Kidney epithelial cell (primary cell): ENCODE measurements at regions not wholly inside any gene's neighbourhood (a gene's known extent, or its start where the extent isn't known, plus 50 kb on each side); places are given as distances from the start of the nearest gene placed in this dataset.

Source experiments
- DNase-seq: peaks from one replicate; pipeline ENCODE4 v3.0.0-alpha.2; 2010; ENCODE audit warnings: low read depth
- H3K27me3 ChIP-seq: 2 replicates; pipeline ENCODE4 v1.6.0; 2011; ENCODE audit warnings: low read length; ENCODE audit not compliant: control insufficient read depth, insufficient read depth
- H3K36me3 ChIP-seq: 2 replicates; pipeline ENCODE4 v1.5.1; 2011; ENCODE audit warnings: low read length; ENCODE audit not compliant: control insufficient read depth, insufficient read depth
- H3K4me3 ChIP-seq: 2 replicates; pipeline ENCODE4 v1.5.1; 2011; ENCODE audit warnings: low read depth, mild to moderate bottlenecking, control low read depth, low read length
- CTCF ChIP-seq: IDR thresholded peaks from 2 replicates; pipeline ENCODE4 v1.5.1; 2011; ENCODE audit warnings: mild to moderate bottlenecking, moderate library complexity, low read length, control low read depth, inconsistent platforms; ENCODE audit not compliant: insufficient read depth, poor library complexity, severe bottlenecking

DNA sequence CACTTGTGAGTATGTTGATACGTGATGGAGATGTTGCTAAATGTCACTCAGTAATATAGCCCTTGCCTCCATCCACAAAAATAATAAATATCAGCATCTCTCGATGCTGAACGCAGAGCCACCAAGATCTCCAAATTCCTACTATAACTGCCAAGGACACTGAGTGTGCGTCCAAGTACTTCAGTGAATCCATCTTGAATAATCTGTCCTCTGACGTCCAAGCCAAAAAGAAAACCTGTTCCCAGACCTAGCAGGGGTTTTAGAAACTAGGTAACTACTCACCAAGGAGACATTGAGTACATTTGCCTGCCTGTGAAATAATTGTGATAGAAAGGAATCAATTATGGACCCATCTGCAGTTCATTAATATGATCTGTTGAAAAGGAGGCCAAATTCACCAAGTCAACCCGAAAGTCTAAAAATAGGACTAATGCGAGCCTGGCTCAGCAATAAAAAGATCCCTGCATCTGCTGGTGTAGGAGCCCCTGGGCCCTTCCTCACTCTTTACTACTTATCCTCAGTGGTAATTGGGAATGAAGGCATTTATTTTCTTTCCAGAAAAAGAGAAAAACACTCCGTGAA lies 226.9 kb upstream of the IRF2BP2 start:
- Histone ChIP-seq H3K27me3 (no peaks in the 10 kb centered on the region), H3K36me3 (no peaks in the 10 kb centered on the region), H3K4me3 (no peak overlapping the region)
- TF ChIP-seq CTCF: no peak
- no peak for DNase-seq

DNA sequence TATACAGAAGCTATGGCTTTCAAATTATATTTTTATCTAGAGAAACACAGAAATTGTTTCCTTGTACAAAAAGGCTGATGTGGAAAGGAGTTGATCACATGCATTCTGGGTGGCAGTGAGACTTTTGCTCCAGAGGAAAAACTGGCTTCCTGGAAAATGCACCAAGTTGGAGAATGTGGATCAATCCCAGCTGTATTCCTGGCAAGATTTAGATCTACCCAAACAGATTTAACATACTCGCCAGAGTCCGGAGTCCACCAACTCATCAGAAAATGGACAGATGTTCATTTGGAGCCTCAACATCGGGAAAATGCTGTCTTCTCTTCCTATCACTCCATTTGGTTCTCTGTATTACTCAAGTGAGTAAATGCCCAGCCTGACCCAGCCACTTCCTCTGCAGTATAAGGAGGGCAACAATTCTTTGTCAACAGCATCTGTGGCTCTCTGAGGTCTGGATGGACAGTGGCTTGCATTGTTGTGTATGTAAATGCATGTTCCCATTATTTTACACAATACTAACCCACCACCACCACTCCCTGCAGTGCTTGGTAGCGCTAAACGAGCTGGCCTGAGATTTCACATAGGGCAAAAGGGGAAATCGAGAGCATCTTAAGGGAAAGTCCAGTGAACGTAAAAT lies 226.2 kb upstream of the IRF2BP2 start:
- DNase-seq: no peak
- no peak for TF ChIP-seq CTCF
- no peak overlapping the region for H3K4me3 ChIP-seq
- H3K27me3 ChIP-seq: no peaks in the 10 kb centered on the region
- H3K36me3 ChIP-seq: no peaks in the 10 kb centered on the region

DNA sequence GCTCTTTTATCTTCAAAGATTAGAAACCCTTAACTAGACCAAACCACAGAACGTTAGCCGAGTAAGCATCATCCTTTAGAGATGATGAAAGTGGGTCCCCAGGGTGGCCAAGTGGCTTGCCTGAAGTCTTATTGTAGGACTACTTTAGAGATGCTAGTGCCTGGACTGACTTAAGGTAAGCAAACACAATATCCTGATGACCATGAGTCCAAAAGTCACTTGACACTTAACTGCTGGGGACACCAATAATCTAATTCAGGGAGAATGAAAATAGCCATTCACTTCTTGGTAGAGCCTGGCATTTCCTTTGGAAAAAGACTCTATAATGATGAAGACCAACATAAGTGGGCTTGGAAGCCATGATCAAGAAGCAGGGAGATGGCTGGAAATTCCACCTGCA lies 225.3 kb upstream of the IRF2BP2 start:
- Histone ChIP-seq H3K36me3 (no peaks in the 10 kb centered on the region), H3K4me3 (no peak overlapping the region), H3K27me3 (no peaks in the 10 kb centered on the region)
- DNase-seq: no peak
- TF ChIP-seq CTCF: no peak

DNA sequence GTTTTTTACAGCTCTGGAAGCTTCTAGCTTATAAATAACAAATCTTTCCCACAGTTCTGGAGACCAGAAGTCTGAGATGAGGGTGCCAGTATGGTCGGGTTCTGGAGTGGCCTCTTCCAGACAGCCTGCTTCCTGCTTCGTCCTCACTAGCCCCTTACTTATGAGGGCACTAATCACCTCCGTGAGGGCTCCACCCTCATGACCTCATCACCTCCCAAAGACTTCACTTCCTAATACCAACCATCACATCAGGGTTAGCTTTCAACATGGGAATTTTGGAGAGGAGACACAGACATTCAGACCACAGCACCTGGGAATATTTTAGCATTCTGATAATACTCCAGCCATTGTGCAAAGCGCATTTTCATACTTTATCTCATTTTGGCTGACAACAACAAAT lies 223.7 kb upstream of the IRF2BP2 start:
- H3K36me3 ChIP-seq: no peaks in the 10 kb centered on the region
- no peak overlapping the region for H3K4me3 ChIP-seq
- DNase-seq: no peak
- no peaks in the 10 kb centered on the region for H3K27me3 ChIP-seq
- no peak for TF ChIP-seq CTCF

DNA sequence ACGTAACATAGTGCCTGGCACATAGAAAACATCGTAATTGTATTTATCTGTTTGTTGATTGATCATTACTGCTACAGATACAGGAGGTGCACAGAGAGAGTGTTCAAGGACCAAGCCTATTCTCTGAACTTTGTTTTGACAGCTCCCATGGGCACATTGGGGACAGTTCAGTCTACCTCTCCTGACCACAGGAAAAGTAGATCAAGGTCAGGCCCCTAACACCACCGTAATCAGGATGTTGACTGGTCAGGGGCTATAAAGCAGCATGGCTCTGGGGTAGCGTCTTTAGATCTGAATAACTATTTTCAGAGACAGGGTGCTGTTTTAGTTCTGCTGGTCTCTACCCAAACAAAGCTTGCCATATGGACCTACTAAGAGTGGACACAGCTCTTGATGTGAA lies 223.1 kb upstream of the IRF2BP2 start:
- no peak for TF ChIP-seq CTCF
- Histone ChIP-seq H3K36me3 (no peaks in the 10 kb centered on the region), H3K4me3 (no peak overlapping the region), H3K27me3 (no peaks in the 10 kb centered on the region)
- DNase-seq: no peak

GRCh38 chr1:234827656-234828055 lies 217.7 kb upstream of the IRF2BP2 start:
- DNase-seq: no peak
- H3K36me3 ChIP-seq: no peaks in the 10 kb centered on the region
- no peaks in the 10 kb centered on the region for H3K27me3 ChIP-seq
- H3K4me3 ChIP-seq: no peak overlapping the region
- TF ChIP-seq CTCF: no peak
